ENCODE measurements at regions not wholly inside any gene's neighbourhood (a gene's known extent, or its start where the extent isn't known, plus 50 kb on each side); places are given as distances from the start of the nearest gene placed in this dataset.

DNA sequence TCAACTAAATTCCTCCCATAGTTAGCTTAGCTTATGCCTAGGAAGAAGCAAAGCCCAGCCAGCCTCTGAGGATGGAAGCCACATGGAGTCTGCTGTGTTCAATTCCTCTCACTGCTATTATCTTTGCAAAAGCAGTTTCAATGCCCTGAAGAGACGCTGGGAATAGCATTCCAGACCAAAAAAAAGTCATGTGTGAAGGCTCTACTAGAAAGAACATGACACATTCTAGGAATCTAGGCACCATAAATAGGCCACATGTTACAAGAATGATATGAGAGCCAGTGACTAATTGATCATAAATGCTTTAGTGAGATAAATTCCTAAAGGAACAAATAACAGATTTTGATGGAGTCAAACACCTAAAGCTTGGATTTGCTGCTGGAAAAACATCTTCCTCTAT, 800.8 kb downstream of the TUSC7 start:
- H3K4me3 ChIP-seq (ENCODE audit: low read depth, low read length): no peak overlapping the region
- TF ChIP-seq, protein P1, sequence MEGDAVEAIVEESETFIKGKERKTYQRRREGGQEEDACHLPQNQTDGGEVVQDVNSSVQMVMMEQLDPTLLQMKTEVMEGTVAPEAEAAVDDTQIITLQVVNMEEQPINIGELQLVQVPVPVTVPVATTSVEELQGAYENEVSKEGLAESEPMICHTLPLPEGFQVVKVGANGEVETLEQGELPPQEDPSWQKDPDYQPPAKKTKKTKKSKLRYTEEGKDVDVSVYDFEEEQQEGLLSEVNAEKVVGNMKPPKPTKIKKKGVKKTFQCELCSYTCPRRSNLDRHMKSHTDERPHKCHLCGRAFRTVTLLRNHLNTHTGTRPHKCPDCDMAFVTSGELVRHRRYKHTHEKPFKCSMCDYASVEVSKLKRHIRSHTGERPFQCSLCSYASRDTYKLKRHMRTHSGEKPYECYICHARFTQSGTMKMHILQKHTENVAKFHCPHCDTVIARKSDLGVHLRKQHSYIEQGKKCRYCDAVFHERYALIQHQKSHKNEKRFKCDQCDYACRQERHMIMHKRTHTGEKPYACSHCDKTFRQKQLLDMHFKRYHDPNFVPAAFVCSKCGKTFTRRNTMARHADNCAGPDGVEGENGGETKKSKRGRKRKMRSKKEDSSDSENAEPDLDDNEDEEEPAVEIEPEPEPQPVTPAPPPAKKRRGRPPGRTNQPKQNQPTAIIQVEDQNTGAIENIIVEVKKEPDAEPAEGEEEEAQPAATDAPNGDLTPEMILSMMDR (IDR thresholded peaks at IDR 0.05; ENCODE audit: low read depth, low read length): no peak

DNA sequence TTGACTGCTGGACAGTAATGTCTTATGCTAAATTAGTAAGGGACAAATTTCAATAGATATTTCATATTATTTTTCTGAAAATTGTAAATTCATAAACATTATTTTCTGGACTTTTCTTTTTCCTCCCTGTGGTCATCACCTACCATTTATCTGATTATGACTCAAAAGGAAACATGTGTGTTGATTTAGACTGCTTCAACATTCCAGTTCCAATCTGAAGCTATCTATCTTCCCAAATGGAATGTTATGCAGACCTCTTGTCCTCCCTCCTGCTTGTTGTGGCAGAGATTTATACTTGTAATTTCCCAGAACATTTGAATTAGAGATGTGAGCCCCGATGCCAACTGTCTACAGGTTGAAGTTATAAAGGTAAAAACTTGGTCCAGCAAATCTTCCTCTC, 803.4 kb downstream of the TUSC7 start:
- H3K4me3 ChIP-seq (ENCODE audit: low read depth, low read length): no peak overlapping the region
- TF ChIP-seq, protein P1 (IDR thresholded peaks at IDR 0.05; ENCODE audit: low read depth, low read length): no peak

DNA sequence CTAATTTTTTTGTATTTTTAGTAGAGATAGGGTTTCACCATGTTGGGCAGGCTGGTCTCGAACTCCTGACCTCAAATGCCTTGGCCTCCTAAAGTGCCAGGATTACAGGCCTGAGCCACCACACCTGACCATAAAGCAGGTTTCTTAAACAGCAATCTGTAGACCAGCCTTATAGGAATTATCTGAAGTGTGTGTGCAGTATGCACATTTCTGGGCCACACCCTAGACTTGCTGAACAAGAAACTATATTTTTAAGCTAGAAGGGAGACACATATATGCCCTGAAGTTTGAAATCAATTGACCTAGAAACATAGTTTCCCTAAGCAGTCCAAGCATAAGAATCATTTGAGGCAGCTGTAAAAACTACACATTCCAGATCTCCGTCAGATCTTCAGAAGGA, 805.7 kb downstream of the TUSC7 start:
- TF ChIP-seq, protein P1 (IDR thresholded peaks at IDR 0.05; ENCODE audit: low read depth, low read length): no peak
- H3K4me3 ChIP-seq (ENCODE audit: low read depth, low read length): no peak overlapping the region

DNA sequence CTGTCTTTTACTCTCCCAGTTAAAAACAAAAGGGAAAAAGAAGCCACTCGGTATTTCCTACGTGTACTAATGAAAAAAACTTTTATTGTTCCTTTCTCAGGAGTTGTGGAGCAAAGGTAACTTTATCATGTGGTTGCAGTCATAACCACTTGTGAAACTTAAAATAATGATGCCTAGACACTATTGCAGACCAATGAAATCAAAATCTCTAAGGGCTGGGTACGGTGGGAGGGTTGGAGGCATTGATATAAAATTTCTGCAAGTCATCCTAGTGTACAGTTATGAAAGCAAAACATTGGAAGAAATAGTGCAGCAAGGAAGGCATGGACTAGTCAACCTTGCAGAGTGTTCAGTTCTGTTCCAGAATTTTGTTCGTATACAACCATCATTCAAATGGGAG, 808.8 kb downstream of the TUSC7 start:
- no peak overlapping the region for H3K4me3 ChIP-seq (ENCODE audit: low read depth, low read length)
- TF ChIP-seq, protein P1 (IDR thresholded peaks at IDR 0.05; ENCODE audit: low read depth, low read length): no peak

DNA sequence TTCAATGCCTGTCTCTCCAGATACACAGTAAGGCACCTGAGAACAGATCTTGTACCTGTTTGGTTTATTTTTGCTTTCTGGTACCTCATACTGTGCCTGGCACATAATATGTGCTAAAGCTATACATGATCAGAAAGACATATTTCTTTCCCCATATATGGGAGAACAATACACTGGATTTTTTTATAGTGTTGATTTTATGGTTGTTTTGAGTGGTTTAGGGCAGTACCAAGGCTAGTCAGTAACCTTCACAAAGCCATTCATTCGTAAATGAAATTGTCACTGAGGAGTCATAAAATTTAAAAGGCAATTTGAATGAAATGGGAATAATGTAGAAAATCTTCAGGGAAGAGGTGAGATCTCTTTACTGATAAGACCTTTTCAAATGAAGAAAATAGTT, 810.2 kb downstream of the TUSC7 start:
- TF ChIP-seq, protein P1 (IDR thresholded peaks at IDR 0.05; ENCODE audit: low read depth, low read length): no peak
- no peak overlapping the region for H3K4me3 ChIP-seq (ENCODE audit: low read depth, low read length)

DNA sequence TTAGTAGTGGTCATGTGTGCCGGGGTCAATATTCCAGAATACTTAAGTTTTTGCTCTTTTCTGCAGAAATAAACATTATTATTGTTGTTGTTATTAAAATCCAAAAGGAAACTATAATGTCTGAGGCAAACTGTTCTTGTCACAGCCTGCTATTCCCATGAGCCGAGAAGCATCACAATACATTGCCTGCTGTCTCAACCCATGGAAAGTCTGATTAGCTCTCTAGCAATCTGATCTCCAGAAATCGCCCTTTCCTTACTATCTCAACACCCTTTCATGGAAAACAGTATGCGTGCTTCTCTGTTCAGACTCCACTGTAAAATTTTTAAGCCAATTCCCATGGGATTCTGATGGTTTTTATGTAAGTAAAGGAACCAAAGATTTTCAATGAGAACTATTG, 811.0 kb downstream of the TUSC7 start:
- TF ChIP-seq, protein P1 (IDR thresholded peaks at IDR 0.05; ENCODE audit: low read depth, low read length): no peak
- no peak overlapping the region for H3K4me3 ChIP-seq (ENCODE audit: low read depth, low read length)

DNA sequence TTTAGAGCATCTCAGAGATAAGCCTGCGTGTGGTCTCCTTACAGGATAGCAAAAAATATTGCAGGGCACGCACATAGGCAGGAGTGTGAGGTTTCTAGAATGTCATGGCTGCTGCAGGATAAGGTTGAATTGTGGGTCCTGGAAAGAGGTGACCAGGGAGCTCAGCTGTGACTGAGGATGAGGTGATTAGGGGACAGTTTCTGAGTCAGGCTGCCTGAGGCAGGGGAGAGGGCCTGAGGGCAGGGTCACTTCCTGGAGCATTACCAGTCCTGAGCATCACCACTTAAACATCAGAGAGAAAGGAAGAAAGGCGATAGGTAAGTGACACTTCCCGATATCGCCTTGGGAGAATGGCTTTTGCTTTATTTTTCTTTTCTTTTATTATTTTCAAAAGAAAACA, 813.8 kb downstream of the TUSC7 start:
- no peak overlapping the region for H3K4me3 ChIP-seq (ENCODE audit: low read depth, low read length)
- TF ChIP-seq, protein P1 (IDR thresholded peaks at IDR 0.05; ENCODE audit: low read depth, low read length): no peak

Measured in WI38 (cell line).